ENCODE measurements at regions not wholly inside any gene's neighbourhood (a gene's known extent, or its start where the extent isn't known, plus 50 kb on each side); places are given as distances from the start of the nearest gene placed in this dataset.

DNA sequence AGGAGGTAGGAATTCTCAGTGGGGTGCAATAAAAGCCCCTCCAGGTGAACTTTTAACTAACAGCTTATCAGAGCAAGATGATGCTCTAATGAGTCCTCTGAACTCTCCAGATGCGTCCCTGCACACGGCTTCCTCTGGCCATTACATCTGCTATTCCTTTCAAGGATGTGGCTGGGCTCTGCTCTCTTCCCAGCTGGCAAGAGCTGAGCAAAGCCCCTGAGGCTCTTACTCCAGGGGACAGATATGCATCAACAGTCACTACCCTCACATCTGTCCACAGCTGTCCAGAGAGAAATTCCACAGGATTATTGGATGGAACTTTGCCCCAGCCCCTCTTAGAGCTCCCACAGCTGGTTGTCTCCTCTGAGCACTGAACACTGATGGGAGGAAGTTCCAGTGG lies 267.8 kb downstream of the C1orf94 start:
- TF ChIP-seq CTCF (IDR thresholded peaks at IDR 0.05; ENCODE audit: low read depth, low read length), result no peak
- H3K4me3 ChIP-seq (replicated peaks in 1 of 2; ENCODE audit: low read depth in 2 of 2, low read length in 2 of 2), result no peak overlapping the region

GRCh38 chr1:34450325-34450724 lies 273.6 kb downstream of the C1orf94 start:
- H3K4me3 ChIP-seq (replicated peaks in 1 of 2; ENCODE audit: low read depth in 2 of 2, low read length in 2 of 2), result no peak overlapping the region
- no peak for DNase-seq (ENCODE audit: low read depth in 2 of 2)
- TF ChIP-seq CTCF (IDR thresholded peaks at IDR 0.05; ENCODE audit: low read depth, low read length), result no peak

More for the DNA sequence above, 267.8 kb downstream of the C1orf94 start:
- no peak for DNase-seq (ENCODE audit: low read depth in 2 of 2)

DNA sequence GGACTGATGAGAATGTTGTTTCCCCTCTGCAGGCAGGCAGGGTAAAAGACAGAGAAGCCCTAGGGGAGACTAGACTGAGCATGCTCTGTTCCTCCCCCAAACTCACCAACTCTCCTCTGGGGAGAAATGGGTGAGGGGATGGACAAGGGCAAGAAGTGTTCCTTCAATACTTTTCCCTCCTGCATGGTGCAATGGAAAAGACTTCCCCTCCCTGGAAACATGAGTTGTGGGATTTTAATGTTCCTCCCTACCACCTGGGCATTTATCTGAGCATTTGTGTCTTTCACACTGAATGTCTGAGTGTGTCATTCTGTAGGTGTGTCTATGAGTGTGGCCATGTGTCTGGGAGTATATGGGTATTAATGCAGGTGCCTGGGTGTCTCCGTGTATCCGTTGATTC lies 275.7 kb downstream of the C1orf94 start:
- H3K4me3 ChIP-seq (replicated peaks in 1 of 2; ENCODE audit: low read depth in 2 of 2, low read length in 2 of 2), result no peak overlapping the region
- no peak for TF ChIP-seq CTCF (IDR thresholded peaks at IDR 0.05; ENCODE audit: low read depth, low read length)

GRCh38 chr1:34455121-34455520 lies 278.4 kb downstream of the C1orf94 start:
- no peak for TF ChIP-seq CTCF (IDR thresholded peaks at IDR 0.05; ENCODE audit: low read depth, low read length)
- no peak overlapping the region for H3K4me3 ChIP-seq (replicated peaks in 1 of 2; ENCODE audit: low read depth in 2 of 2, low read length in 2 of 2)

More for the DNA sequence above, 275.7 kb downstream of the C1orf94 start:
- no peak for DNase-seq (ENCODE audit: low read depth in 2 of 2)

GRCh38 chr1:34460193-34460592 lies 283.5 kb downstream of the C1orf94 start:
- no peak overlapping the region for H3K4me3 ChIP-seq (replicated peaks in 1 of 2; ENCODE audit: low read depth in 2 of 2, low read length in 2 of 2)
- DNase-seq (ENCODE audit: low read depth in 2 of 2), result peak; percentile 2 to 10
- TF ChIP-seq CTCF (IDR thresholded peaks at IDR 0.05; ENCODE audit: low read depth, low read length), result no peak

More at GRCh38 chr1:34455121-34455520, 278.4 kb downstream of the C1orf94 start:
- DNase-seq (ENCODE audit: low read depth in 2 of 2), result no peak

- TF ChIP-seq CTCF (IDR thresholded peaks at IDR 0.05; ENCODE audit: low read depth, low read length), result no peak
Observed at GRCh38 chr1:34470401-34470800, 284.4 kb upstream of the GJB5 start.

DNA sequence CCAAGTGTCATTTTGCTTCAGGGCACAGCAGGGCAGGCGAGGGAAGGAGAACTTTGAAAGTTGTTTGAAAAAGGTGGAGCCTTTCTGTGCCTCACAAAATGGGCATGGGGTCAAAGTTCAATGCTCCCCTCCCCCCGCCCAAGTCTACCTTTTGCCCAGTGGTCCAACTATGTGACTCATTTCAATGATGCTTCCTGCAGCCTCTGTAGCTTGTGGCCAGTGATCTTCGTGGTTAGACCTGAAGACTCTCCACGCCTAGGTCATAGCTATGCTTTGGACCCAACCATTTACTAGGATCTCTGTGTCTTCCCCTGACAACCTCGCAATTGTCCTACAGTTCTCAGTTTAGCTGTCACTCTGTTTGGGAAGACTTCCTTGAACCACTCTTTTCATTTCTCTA lies 280.3 kb upstream of the GJB5 start:
- TF ChIP-seq CTCF (IDR thresholded peaks at IDR 0.05; ENCODE audit: low read depth, low read length), result no peak
- no peak for DNase-seq (ENCODE audit: low read depth in 2 of 2)
- no peak overlapping the region for H3K4me3 ChIP-seq (replicated peaks in 1 of 2; ENCODE audit: low read depth in 2 of 2, low read length in 2 of 2)

More at GRCh38 chr1:34470401-34470800, 284.4 kb upstream of the GJB5 start:
- H3K4me3 ChIP-seq (replicated peaks in 1 of 2; ENCODE audit: low read depth in 2 of 2, low read length in 2 of 2), result no peak overlapping the region
- DNase-seq (ENCODE audit: low read depth in 2 of 2), result no peak

Data from cardiac fibroblast (primary cell).